IMR-90 (cell line): ENCODE measurements at regions not wholly inside any gene's neighbourhood (a gene's known extent, or its start where the extent isn't known, plus 50 kb on each side); places are given as distances from the start of the nearest gene placed in this dataset.

Experiments used
- ATAC-seq: fragments of 200-7000 bp; cut with Tn5 transposase; 2 replicates; pipeline ENCODE4 v1.9.1; 2020; ENCODE audit warnings: low read depth, mild to moderate bottlenecking, moderate library complexity
- BruUV-seq: library from RNA; stranded (reverse); fragments of 400-500 nt; replicated peaks from 2 replicates; lab custom pipeline; 2021; lab: Mats Ljungman, UMichigan
- CTCF ChIA-PET: fragments of 300-600 bp; formaldehyde crosslinking; extraction: SDS; loops from one replicate; lab custom pipeline; 2021; ENCODE audit warnings: antibody characterized with exemption; lab: Yijun Ruan, JAX
- POLR2A ChIA-PET: fragments of 300-600 bp; sonication (Branson Sonifier 250); formaldehyde crosslinking; loops from one replicate; lab custom pipeline; 2022; ENCODE audit warnings: antibody characterized with exemption; ENCODE audit not compliant: unreplicated experiment; lab: Charles Lee
- DNase-seq: peaks from one replicate; pipeline ENCODE4 v3.0.0; 2013
- H2AFZ ChIP-seq: replicated peaks from 2 replicates; pipeline ENCODE3; 2013; ENCODE audit warnings: low read length, mild to moderate bottlenecking; ENCODE audit not compliant: poor library complexity
- H2AK5ac ChIP-seq: 2 replicates; pipeline ENCODE4 v1.6.1; 2013; ENCODE audit warnings: low read depth, low read length, inconsistent platforms
- H2AK9ac ChIP-seq: replicated peaks from 2 replicates; pipeline ENCODE3; 2013; ENCODE audit warnings: mild to moderate bottlenecking, low read depth, low read length, moderate library complexity; ENCODE audit not compliant: poor library complexity
- H2BK120ac ChIP-seq: 2 replicates; pipeline ENCODE4 v1.6.1; 2013; ENCODE audit warnings: low read depth, low read length, inconsistent platforms
- H2BK15ac ChIP-seq: 3 replicates; pipeline ENCODE4 v1.6.1; 2013; ENCODE audit warnings: low read depth, low read length, inconsistent platforms
- H2BK20ac ChIP-seq: 2 replicates; pipeline ENCODE4 v1.6.1; 2013; ENCODE audit warnings: low read depth, mild to moderate bottlenecking, inconsistent platforms, low read length, moderate library complexity
- H2BK5ac ChIP-seq: 2 replicates; pipeline ENCODE4 v1.6.1; 2013; ENCODE audit warnings: mild to moderate bottlenecking, low read depth, low read length, inconsistent platforms; ENCODE audit not compliant: poor library complexity, severe bottlenecking
- H3K14ac ChIP-seq: replicated peaks from 2 replicates; pipeline ENCODE4 v1.6.1; 2013; ENCODE audit warnings: low read depth, low read length, inconsistent platforms
- H3K18ac ChIP-seq: 2 replicates; pipeline ENCODE4 v1.6.1; 2013; ENCODE audit warnings: low read depth, low read length, control low read depth
- H3K23ac ChIP-seq: 2 replicates; pipeline ENCODE4 v1.6.1; 2013; ENCODE audit warnings: low read depth, low read length, inconsistent platforms
- H3K27ac ChIP-seq: 2 replicates; pipeline ENCODE4 v1.5.1; 2013; ENCODE audit warnings: mild to moderate bottlenecking, control low read depth, low read length; ENCODE audit not compliant: insufficient read depth
- H3K27me3 ChIP-seq: 2 replicates; pipeline ENCODE4 v1.6.1; 2013; ENCODE audit warnings: low read length; ENCODE audit not compliant: control insufficient read depth, insufficient read depth
- H3K36me3 ChIP-seq: 2 replicates; pipeline ENCODE4 v1.6.1; 2013; ENCODE audit warnings: low read length, mixed read lengths; ENCODE audit not compliant: control insufficient read depth, insufficient read depth
- H3K4ac ChIP-seq: 2 replicates; pipeline ENCODE4 v1.6.1; 2013; ENCODE audit warnings: low read depth, low read length, inconsistent platforms
- H3K4me1 ChIP-seq: 2 replicates; pipeline ENCODE4 v1.6.1; 2013; ENCODE audit warnings: low read length, mixed read lengths; ENCODE audit not compliant: control insufficient read depth, insufficient read depth
- H3K4me2 ChIP-seq: 2 replicates; pipeline ENCODE4 v1.6.1; 2013; ENCODE audit warnings: low read depth, mild to moderate bottlenecking, control low read depth, low read length, moderate library complexity
- H3K4me3 ChIP-seq: 2 replicates; pipeline ENCODE4 v1.5.1; 2013; ENCODE audit warnings: low read depth, mild to moderate bottlenecking, control low read depth, low read length, moderate library complexity; ENCODE audit not compliant: insufficient read depth
- H3K56ac ChIP-seq: 2 replicates; pipeline ENCODE4 v1.6.1; 2013; ENCODE audit warnings: low read length, inconsistent platforms; ENCODE audit not compliant: insufficient read depth; ENCODE audit errors: extremely low read depth
- H3K79me1 ChIP-seq, 2 experiments: 2 replicates each; pipeline ENCODE4 v1.6.1; 2013; ENCODE audit warnings: low read length in 2 of 2, inconsistent platforms in 1 of 2, low read depth in 1 of 2
- H3K9ac ChIP-seq: 2 replicates; pipeline ENCODE4 v1.6.1; 2013; ENCODE audit warnings: low read depth, low read length, control low read depth
- H3K9me1 ChIP-seq: 2 replicates; pipeline ENCODE4 v1.6.1; 2013; ENCODE audit warnings: low read length, inconsistent platforms; ENCODE audit not compliant: insufficient read depth
- H3K9me3 ChIP-seq: 2 replicates; pipeline ENCODE4 v1.6.1; 2013; ENCODE audit warnings: low read length; ENCODE audit not compliant: control insufficient read depth, insufficient read depth
- H4K20me1 ChIP-seq: 2 replicates; pipeline ENCODE4 v1.6.1; 2013; ENCODE audit warnings: low read length, inconsistent platforms; ENCODE audit not compliant: insufficient read depth
- H4K5ac ChIP-seq: 2 replicates; pipeline ENCODE4 v1.6.1; 2013; ENCODE audit warnings: mild to moderate bottlenecking, low read depth, low read length, control low read depth
- H4K8ac ChIP-seq, 2 experiments: 2 replicates each; pipeline ENCODE4 v1.6.1; 2013; ENCODE audit warnings: low read depth in 2 of 2, low read length in 2 of 2, control low read depth in 1 of 2, inconsistent platforms in 1 of 2
- H4K91ac ChIP-seq: 2 replicates; pipeline ENCODE4 v1.6.1; 2013; ENCODE audit warnings: low read depth, low read length, inconsistent platforms; ENCODE audit not compliant: insufficient read depth
- CHD1 ChIP-seq: IDR thresholded peaks from 2 replicates; pipeline ENCODE4 v1.6.1; 2012; ENCODE audit warnings: low read depth, low read length, improper control_type of control experiment
- CTCF ChIP-seq: conservative IDR thresholded peaks from 2 replicates; pipeline ENCODE4 v1.5.1; 2012; ENCODE audit warnings: mild to moderate bottlenecking, low read depth, low read length, improper control_type of control experiment
- ELK1 ChIP-seq: fragments of 150-350 bp; IDR thresholded peaks from 2 replicates; pipeline ENCODE4 v1.6.1; 2016; ENCODE audit warnings: low read depth, mild to moderate bottlenecking, low read length, moderate library complexity, borderline replicate concordance
- FOS ChIP-seq: fragments of 150-350 bp; IDR thresholded peaks from 2 replicates; pipeline ENCODE4 v1.6.1; 2016; ENCODE audit warnings: low read depth, low read length
- MAFK ChIP-seq: IDR thresholded peaks from 2 replicates; pipeline ENCODE4 v1.6.1; 2012; ENCODE audit warnings: low read depth, low read length, improper control_type of control experiment
- MXI1 ChIP-seq: IDR thresholded peaks from 2 replicates; pipeline ENCODE4 v1.6.1; 2012; ENCODE audit warnings: low read depth, mild to moderate bottlenecking, low read length, moderate library complexity, borderline replicate concordance
- POLR2A ChIP-seq: IDR thresholded peaks from 2 replicates; pipeline ENCODE4 v1.6.1; 2012; ENCODE audit warnings: mild to moderate bottlenecking, low read depth, low read length
- RAD21 ChIP-seq: IDR thresholded peaks from 2 replicates; pipeline ENCODE4 v1.6.1; 2012; ENCODE audit warnings: low read length, improper control_type of control experiment
- RCOR1 ChIP-seq: IDR thresholded peaks from 2 replicates; pipeline ENCODE4 v1.6.1; 2012; ENCODE audit warnings: mild to moderate bottlenecking, low read length, improper control_type of control experiment; ENCODE audit not compliant: insufficient replicate concordance
- RFX5 ChIP-seq: IDR thresholded peaks from 2 replicates; pipeline ENCODE4 v1.8.0; 2012; ENCODE audit warnings: low read depth, mild to moderate bottlenecking, low read length, moderate library complexity
- SMC3 ChIP-seq: fragments of 150-350 bp; IDR thresholded peaks from 2 replicates; pipeline ENCODE4 v1.6.1; 2016; ENCODE audit warnings: low read depth, mild to moderate bottlenecking, antibody characterized with exemption, low read length, moderate library complexity
- WGBS, 2 experiments: methylation state at CpG; one replicate each; pipeline versions ENCODE4 v1.1.5 to v1.1.7; 2013; ENCODE audit warnings: missing lambda C conversion rate in 2 of 2; ENCODE audit not compliant: insufficient read length in 1 of 2; ENCODE audit errors: extremely low coverage in 2 of 2; 5-methylcytosine and 5-hydroxymethylcytosine counted together
- dilution Hi-C: fragments of 300-500 bp; cut with HindIII; formaldehyde crosslinking; loops from one replicate; pipeline ENCODE4 v1.14.3; 2018; ENCODE audit warnings: low sequenced_read_pairs; ENCODE audit not compliant: unreplicated experiment
- in situ Hi-C: fragments of 300-500 bp; cut with MboI; formaldehyde crosslinking; loops from 3 replicates; pipeline ENCODE4 v1.14.3; 2019; ENCODE audit warnings: low sequenced_read_pairs, inconsistent platforms, mixed read lengths
- intact Hi-C: fragments of 100-400 bp; cut with micrococcal nuclease; formaldehyde crosslinking; loops from 2 replicates; pipeline ENCODE4 v1.10.0; 2022

GRCh38 chr6:84556541-84557335 is 207.7 kb downstream of the TBX18 start:
- in situ Hi-C loops (no loop called here), dilution Hi-C loops (no loop called here), intact Hi-C loops (no loop called here)
- H4K8ac ChIP-seq = no peak overlapping the region
- WGBS, 2 experiments = no CpG with 5 or more reads among the region's 4 CpGs
- H3K27me3 ChIP-seq = no peaks in the 10 kb centered on the region
- no peak overlapping the region for H3K27ac ChIP-seq
- H2BK15ac ChIP-seq = no peak overlapping the region
- no peak overlapping the region for H3K18ac ChIP-seq
- BruUV-seq = no TSS peak
- ATAC-seq (no peak), DNase-seq (no peak)
- CTCF ChIA-PET = interaction anchor here (0.7 kb wide), 1 partner anchor 331 kb away, joined by 3 read pairs; no protein-coding TSS in a partner anchor
- no peak overlapping the region for H3K4me3 ChIP-seq
- no peak overlapping the region for H3K56ac ChIP-seq
- no peaks in the 10 kb centered on the region for H3K9me1 ChIP-seq
- H4K20me1 ChIP-seq = no peaks in the 10 kb centered on the region
- no peak overlapping the region for H2AK5ac ChIP-seq
- H4K5ac ChIP-seq = no peak overlapping the region
- H3K36me3 ChIP-seq = no peaks in the 10 kb centered on the region
- H2BK20ac ChIP-seq = no peak overlapping the region
- H2AK9ac ChIP-seq = no peak overlapping the region
- H3K23ac ChIP-seq = no peak overlapping the region
- H3K14ac ChIP-seq = no peak overlapping the region
- no peaks in the 10 kb centered on the region for H3K9me3 ChIP-seq
- H2AFZ ChIP-seq = no peak overlapping the region
- no peaks in the 10 kb centered on the region for H3K4me1 ChIP-seq
- no peaks in the 10 kb centered on the region for H3K79me1 ChIP-seq
- H3K4me2 ChIP-seq = no peak overlapping the region
- no peak for TF ChIP-seq CHD1
- no peak for TF ChIP-seq MXI1
- TF ChIP-seq FOS = no peak
- TF ChIP-seq RAD21 = no peak
- no peak for TF ChIP-seq POLR2A
- no peak for TF ChIP-seq RFX5
- no peak for TF ChIP-seq ELK1
- TF ChIP-seq MAFK = no peak
- TF ChIP-seq RCOR1 = no peak
- TF ChIP-seq CTCF = no peak
- TF ChIP-seq SMC3 = no peak
- no peak overlapping the region for H2BK120ac ChIP-seq
- H2BK5ac ChIP-seq = no peak overlapping the region
- POLR2A ChIA-PET = no interaction called here
- no peak overlapping the region for H3K4ac ChIP-seq
- H3K9ac ChIP-seq = no peak overlapping the region
- H4K91ac ChIP-seq = no peak overlapping the region
